ENCODE measurements at regions not wholly inside any gene's neighbourhood (a gene's known extent, or its start where the extent isn't known, plus 50 kb on each side); places are given as distances from the start of the nearest gene placed in this dataset.

DNA sequence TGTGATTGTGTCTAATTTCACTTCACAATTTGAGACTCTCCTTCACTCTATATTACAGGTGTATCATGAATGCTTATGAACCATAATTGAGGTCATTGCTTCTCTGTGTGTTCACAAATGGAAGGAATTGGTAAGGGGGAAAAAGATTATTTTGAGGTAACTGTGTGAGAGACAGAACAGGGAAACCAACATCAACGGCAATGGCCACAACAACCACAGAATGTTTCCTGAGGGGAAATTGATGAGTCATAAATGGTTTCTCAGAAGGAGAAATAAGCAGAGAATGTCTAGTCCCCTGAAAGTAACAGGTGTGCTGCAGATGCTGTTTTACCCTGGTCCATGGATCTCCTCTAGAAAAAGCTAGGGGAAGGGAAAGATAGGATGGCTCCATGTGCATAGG is 361.2 kb upstream of the GALNT5 start:
- Histone ChIP-seq H3K79me1 (replicated peaks; ENCODE audit: low read length, poor library complexity, severe bottlenecking) (no peaks in the 10 kb centered on the region), H3K18ac (ENCODE audit: low read depth in 1 of 2, low read length in 2 of 2) (no peak overlapping the region), H4K8ac (ENCODE audit: low read length) (no peak overlapping the region), H3K9ac (ENCODE audit: low read length) (no peak overlapping the region), H3K4me1 (ENCODE audit: control insufficient read depth, insufficient read depth, low read depth, low read length) (no peaks in the 10 kb centered on the region), H2AK5ac (ENCODE audit: low read length, severe bottlenecking) (no peak overlapping the region), H2AFZ (ENCODE audit: low read depth, low read length) (no peak overlapping the region), H3K36me3 (ENCODE audit: control insufficient read depth in 1 of 2, insufficient read depth in 2 of 2, low read depth in 1 of 2, low read length in 2 of 2) (no peaks in the 10 kb centered on the region), H4K91ac (ENCODE audit: low read length) (no peak overlapping the region), H2BK120ac (ENCODE audit: low read depth, low read length) (no peak overlapping the region), H3K4me2 (ENCODE audit: low read length, poor library complexity, severe bottlenecking) (no peak overlapping the region), H3K27me3 (ENCODE audit: control insufficient read depth in 1 of 2, insufficient read depth in 1 of 2, low read length in 2 of 2) (no peaks in the 10 kb centered on the region), H3K4me3 (ENCODE audit: insufficient read depth in 1 of 2, low read depth in 1 of 2, low read length in 2 of 2) (no peak overlapping the region), H2BK5ac (ENCODE audit: low read depth, low read length, poor library complexity, severe bottlenecking) (no peak overlapping the region), H2BK15ac (ENCODE audit: low read depth, poor library complexity, severe bottlenecking) (no peak overlapping the region), H3K23ac (ENCODE audit: low read length in 2 of 2) (no peak overlapping the region), H3K4ac (ENCODE audit: low read depth in 1 of 2, low read length in 2 of 2) (no peak overlapping the region), H3K9me3 (ENCODE audit: control insufficient read depth, low read length) (no peaks in the 10 kb centered on the region), H3K14ac (ENCODE audit: low read length in 2 of 2) (no peak overlapping the region), H2BK12ac (ENCODE audit: low read length in 2 of 2) (no peak overlapping the region), H3K27ac (ENCODE audit: low read length, poor library complexity, severe bottlenecking) (no peak overlapping the region)
- peak; percentile 40 for DNase-seq
- WGBS, result 75% methylated on average over 1 of the region's 1 CpG

DNA sequence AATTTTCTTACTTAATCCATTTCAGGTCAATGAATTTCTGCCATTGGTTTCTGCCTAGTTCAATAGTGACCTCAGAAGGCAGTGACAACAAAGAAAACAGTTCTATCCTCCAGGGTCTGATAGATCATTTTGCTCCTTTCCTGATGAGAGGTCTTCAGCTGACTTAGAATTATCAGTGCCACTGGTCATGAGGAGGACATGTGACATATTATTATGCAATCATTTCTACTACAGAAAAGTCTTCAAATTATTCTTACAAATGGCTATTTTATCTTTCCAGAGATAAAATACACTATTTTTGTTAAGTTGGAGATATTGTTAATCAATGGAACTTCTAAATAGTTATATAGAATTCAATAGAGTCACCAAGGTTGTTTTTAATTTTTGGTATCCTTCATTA is 360.0 kb upstream of the GALNT5 start:
- Histone ChIP-seq H3K79me1 (replicated peaks; ENCODE audit: low read length, poor library complexity, severe bottlenecking) (no peaks in the 10 kb centered on the region), H2AFZ (ENCODE audit: low read depth, low read length) (no peak overlapping the region), H2BK15ac (ENCODE audit: low read depth, poor library complexity, severe bottlenecking) (no peak overlapping the region), H2AK5ac (ENCODE audit: low read length, severe bottlenecking) (no peak overlapping the region), H3K4me2 (ENCODE audit: low read length, poor library complexity, severe bottlenecking) (no peak overlapping the region), H2BK120ac (ENCODE audit: low read depth, low read length) (no peak overlapping the region), H3K4me1 (ENCODE audit: control insufficient read depth, insufficient read depth, low read depth, low read length) (no peaks in the 10 kb centered on the region), H4K8ac (ENCODE audit: low read length) (no peak overlapping the region), H3K14ac (ENCODE audit: low read length in 2 of 2) (no peak overlapping the region), H2BK12ac (ENCODE audit: low read length in 2 of 2) (no peak overlapping the region), H2BK5ac (ENCODE audit: low read depth, low read length, poor library complexity, severe bottlenecking) (no peak overlapping the region), H3K4me3 (ENCODE audit: insufficient read depth in 1 of 2, low read depth in 1 of 2, low read length in 2 of 2) (no peak overlapping the region), H3K27ac (ENCODE audit: low read length, poor library complexity, severe bottlenecking) (no peak overlapping the region), H3K27me3 (ENCODE audit: control insufficient read depth in 1 of 2, insufficient read depth in 1 of 2, low read length in 2 of 2) (no peaks in the 10 kb centered on the region), H4K91ac (ENCODE audit: low read length) (no peak overlapping the region), H3K9ac (ENCODE audit: low read length) (no peak overlapping the region), H3K23ac (ENCODE audit: low read length in 2 of 2) (no peak overlapping the region), H3K9me3 (ENCODE audit: control insufficient read depth, low read length) (no peaks in the 10 kb centered on the region), H3K36me3 (ENCODE audit: control insufficient read depth in 1 of 2, insufficient read depth in 2 of 2, low read depth in 1 of 2, low read length in 2 of 2) (no peaks in the 10 kb centered on the region), H3K4ac (ENCODE audit: low read depth in 1 of 2, low read length in 2 of 2) (no peak overlapping the region), H3K18ac (ENCODE audit: low read depth in 1 of 2, low read length in 2 of 2) (no peak overlapping the region)
- no peak for DNase-seq

DNA sequence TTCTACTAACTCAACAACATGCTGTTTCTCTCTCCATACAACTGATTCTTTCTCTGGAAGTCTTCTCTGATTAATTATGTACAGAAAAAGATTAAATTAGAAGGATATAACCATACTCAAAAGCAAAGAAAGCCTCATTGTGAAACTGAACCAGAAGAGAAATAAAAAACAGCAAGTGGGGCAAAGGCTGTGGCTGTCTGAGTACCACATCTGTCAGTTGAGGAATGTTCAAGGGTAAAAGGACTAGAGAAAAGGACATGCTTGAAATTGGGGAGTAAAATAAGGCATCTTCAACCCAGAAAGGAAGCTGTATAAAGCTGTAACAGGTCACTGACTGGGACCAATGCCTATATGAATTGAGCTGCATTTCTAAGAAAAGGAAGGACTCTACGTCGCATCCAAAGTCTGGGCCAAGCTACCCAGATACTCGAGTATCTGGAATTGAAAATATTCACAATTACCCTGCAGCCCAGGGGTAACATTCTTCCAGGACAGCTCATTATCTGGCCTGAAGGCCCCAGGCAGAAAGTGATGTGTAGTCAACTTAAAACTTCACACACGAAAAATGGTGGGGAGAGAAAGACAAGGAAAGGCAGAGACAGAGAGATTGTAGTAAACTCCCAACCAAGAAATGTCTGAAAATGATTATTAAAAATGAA is 356.0 kb upstream of the GALNT5 start:
- H3K4me1 ChIP-seq (ENCODE audit: control insufficient read depth, insufficient read depth, low read depth, low read length), result no peaks in the 10 kb centered on the region
- no peak overlapping the region for H3K4me3 ChIP-seq (ENCODE audit: insufficient read depth in 1 of 2, low read depth in 1 of 2, low read length in 2 of 2)
- H3K23ac ChIP-seq (ENCODE audit: low read length in 2 of 2), result no peak overlapping the region
- H2AK5ac ChIP-seq (ENCODE audit: low read length, severe bottlenecking), result no peak overlapping the region
- H3K9me3 ChIP-seq (ENCODE audit: control insufficient read depth, low read length), result no peaks in the 10 kb centered on the region
- H4K91ac ChIP-seq (ENCODE audit: low read length), result no peak overlapping the region
- H3K4me2 ChIP-seq (ENCODE audit: low read length, poor library complexity, severe bottlenecking), result no peak overlapping the region
- no peak overlapping the region for H4K8ac ChIP-seq (ENCODE audit: low read length)
- DNase-seq, result no peak
- H2BK12ac ChIP-seq (ENCODE audit: low read length in 2 of 2), result no peak overlapping the region
- no peak overlapping the region for H2AFZ ChIP-seq (ENCODE audit: low read depth, low read length)
- H3K27me3 ChIP-seq (ENCODE audit: control insufficient read depth in 1 of 2, insufficient read depth in 1 of 2, low read length in 2 of 2), result no peaks in the 10 kb centered on the region
- H3K4ac ChIP-seq (ENCODE audit: low read depth in 1 of 2, low read length in 2 of 2), result no peak overlapping the region
- no peak overlapping the region for H3K14ac ChIP-seq (ENCODE audit: low read length in 2 of 2)
- 72% methylated on average over 4 of the region's 4 CpGs for WGBS
- H2BK5ac ChIP-seq (ENCODE audit: low read depth, low read length, poor library complexity, severe bottlenecking), result no peak overlapping the region
- no peak overlapping the region for H2BK120ac ChIP-seq (ENCODE audit: low read depth, low read length)
- no peak overlapping the region for H3K27ac ChIP-seq (ENCODE audit: low read length, poor library complexity, severe bottlenecking)
- no peaks in the 10 kb centered on the region for H3K36me3 ChIP-seq (ENCODE audit: control insufficient read depth in 1 of 2, insufficient read depth in 2 of 2, low read depth in 1 of 2, low read length in 2 of 2)
- H3K79me1 ChIP-seq (replicated peaks; ENCODE audit: low read length, poor library complexity, severe bottlenecking), result no peaks in the 10 kb centered on the region
- H3K18ac ChIP-seq (ENCODE audit: low read depth in 1 of 2, low read length in 2 of 2), result no peak overlapping the region
- H3K9ac ChIP-seq (ENCODE audit: low read length), result no peak overlapping the region
- no peak overlapping the region for H2BK15ac ChIP-seq (ENCODE audit: low read depth, poor library complexity, severe bottlenecking)

DNA sequence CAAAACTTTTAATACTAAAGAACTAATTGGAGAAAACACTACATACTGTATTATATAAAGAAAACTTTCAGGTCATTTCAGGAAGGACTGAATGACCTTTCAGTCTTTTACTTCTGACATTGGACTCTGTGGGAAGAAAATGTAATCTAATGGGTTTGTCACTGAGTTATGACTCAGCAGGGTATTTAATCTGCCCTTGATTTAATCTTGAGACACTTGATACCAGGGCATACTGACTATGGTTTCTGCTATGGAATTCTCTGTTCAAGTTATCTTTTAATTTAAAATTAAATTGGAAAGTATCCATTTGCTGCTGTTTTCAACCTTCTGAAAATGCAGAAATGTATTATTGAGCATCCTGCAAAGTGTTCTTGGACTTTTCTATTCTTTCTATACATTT is 354.2 kb upstream of the GALNT5 start:
- no peak overlapping the region for H3K23ac ChIP-seq (ENCODE audit: low read length in 2 of 2)
- no peaks in the 10 kb centered on the region for H3K79me1 ChIP-seq (replicated peaks; ENCODE audit: low read length, poor library complexity, severe bottlenecking)
- no peaks in the 10 kb centered on the region for H3K4me1 ChIP-seq (ENCODE audit: control insufficient read depth, insufficient read depth, low read depth, low read length)
- H3K4me3 ChIP-seq (ENCODE audit: insufficient read depth in 1 of 2, low read depth in 1 of 2, low read length in 2 of 2), result no peak overlapping the region
- H3K4me2 ChIP-seq (ENCODE audit: low read length, poor library complexity, severe bottlenecking), result no peak overlapping the region
- no peak overlapping the region for H2AK5ac ChIP-seq (ENCODE audit: low read length, severe bottlenecking)
- DNase-seq, result no peak
- no peak overlapping the region for H4K91ac ChIP-seq (ENCODE audit: low read length)
- H3K4ac ChIP-seq (ENCODE audit: low read depth in 1 of 2, low read length in 2 of 2), result no peak overlapping the region
- H2AFZ ChIP-seq (ENCODE audit: low read depth, low read length), result no peak overlapping the region
- H3K9me3 ChIP-seq (ENCODE audit: control insufficient read depth, low read length), result no peaks in the 10 kb centered on the region
- no peak overlapping the region for H3K18ac ChIP-seq (ENCODE audit: low read depth in 1 of 2, low read length in 2 of 2)
- H2BK120ac ChIP-seq (ENCODE audit: low read depth, low read length), result no peak overlapping the region
- H2BK12ac ChIP-seq (ENCODE audit: low read length in 2 of 2), result no peak overlapping the region
- H3K14ac ChIP-seq (ENCODE audit: low read length in 2 of 2), result no peak overlapping the region
- H2BK5ac ChIP-seq (ENCODE audit: low read depth, low read length, poor library complexity, severe bottlenecking), result no peak overlapping the region
- no peaks in the 10 kb centered on the region for H3K36me3 ChIP-seq (ENCODE audit: control insufficient read depth in 1 of 2, insufficient read depth in 2 of 2, low read depth in 1 of 2, low read length in 2 of 2)
- no peaks in the 10 kb centered on the region for H3K27me3 ChIP-seq (ENCODE audit: control insufficient read depth in 1 of 2, insufficient read depth in 1 of 2, low read length in 2 of 2)
- H4K8ac ChIP-seq (ENCODE audit: low read length), result no peak overlapping the region
- H3K27ac ChIP-seq (ENCODE audit: low read length, poor library complexity, severe bottlenecking), result no peak overlapping the region
- H2BK15ac ChIP-seq (ENCODE audit: low read depth, poor library complexity, severe bottlenecking), result no peak overlapping the region
- no peak overlapping the region for H3K9ac ChIP-seq (ENCODE audit: low read length)
